RKO (cell line): ENCODE measurements at regions not wholly inside any gene's neighbourhood (a gene's known extent, or its start where the extent isn't known, plus 50 kb on each side); places are given as distances from the start of the nearest gene placed in this dataset.

Experiments used
- DNase-seq: peaks from one replicate; pipeline ENCODE4 v3.0.0-alpha.2; 2016; ENCODE audit warnings: low spot score

GRCh38 chr3:168459226-168459784 lies 363.6 kb upstream of the GOLIM4 start:
- DNase-seq, result no peak

GRCh38 chr3:168457954-168458539 lies 362.3 kb upstream of the GOLIM4 start:
- no peak for DNase-seq

- no peak for DNase-seq
Measured at GRCh38 chr3:168455814-168456213, 360.1 kb upstream of the GOLIM4 start.

DNA sequence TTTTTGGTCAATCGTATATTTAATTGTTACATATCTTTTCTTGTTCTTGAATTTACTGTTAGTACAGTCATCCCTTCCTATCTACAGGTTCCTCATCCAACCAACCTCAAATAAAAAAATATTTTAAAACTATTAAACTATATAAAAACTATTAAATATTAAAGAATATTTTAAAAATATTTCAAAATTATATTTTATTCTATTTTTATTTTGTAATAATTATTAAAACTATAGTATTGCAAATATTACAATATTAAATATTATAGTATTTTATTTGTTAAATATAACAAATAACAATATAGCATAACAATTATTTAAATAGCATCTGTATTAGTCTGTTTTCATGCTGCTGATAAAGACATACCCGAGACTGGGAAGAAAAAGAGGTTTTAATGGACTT lies 357.9 kb upstream of the GOLIM4 start:
- DNase-seq, result no peak

DNA sequence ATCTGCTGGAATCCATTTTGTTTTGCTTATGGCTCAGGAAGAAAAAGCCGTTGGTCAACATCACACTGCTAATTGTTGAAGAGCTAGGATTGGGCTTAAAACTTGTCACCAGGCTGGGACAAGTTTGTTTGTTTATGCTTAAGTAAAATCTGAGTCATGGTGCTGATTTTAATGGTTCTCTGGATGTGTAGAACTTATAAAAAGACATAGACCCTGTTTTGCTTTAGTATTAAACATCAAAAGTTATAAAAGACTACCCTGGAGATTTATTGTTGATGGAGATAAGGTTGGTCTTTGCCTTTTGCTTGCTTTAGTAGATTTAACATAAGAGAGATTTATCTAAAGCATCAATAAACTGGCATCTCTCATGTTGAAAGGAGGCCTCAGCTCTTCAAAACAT lies 348.2 kb upstream of the GOLIM4 start:
- DNase-seq, result no peak

DNA sequence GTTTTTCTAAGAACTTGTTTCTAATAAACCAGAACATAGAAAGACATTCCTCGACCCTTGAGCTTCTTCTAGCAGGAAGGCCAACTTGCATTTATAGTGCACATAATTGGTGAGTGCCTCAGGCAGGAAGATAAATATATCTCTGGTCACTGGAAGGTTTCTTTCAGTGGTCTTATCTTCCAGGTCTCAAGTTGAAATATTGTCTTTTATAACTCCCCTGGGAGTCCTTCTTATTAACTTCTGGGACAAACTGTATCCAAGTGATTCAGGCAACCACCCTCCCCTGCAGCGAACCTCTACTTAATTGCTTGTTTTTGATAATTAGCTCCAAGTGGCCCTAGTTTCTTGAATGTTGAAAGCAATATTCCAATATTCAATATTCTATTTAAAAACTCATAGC lies 346.8 kb upstream of the GOLIM4 start:
- DNase-seq, result no peak

DNA sequence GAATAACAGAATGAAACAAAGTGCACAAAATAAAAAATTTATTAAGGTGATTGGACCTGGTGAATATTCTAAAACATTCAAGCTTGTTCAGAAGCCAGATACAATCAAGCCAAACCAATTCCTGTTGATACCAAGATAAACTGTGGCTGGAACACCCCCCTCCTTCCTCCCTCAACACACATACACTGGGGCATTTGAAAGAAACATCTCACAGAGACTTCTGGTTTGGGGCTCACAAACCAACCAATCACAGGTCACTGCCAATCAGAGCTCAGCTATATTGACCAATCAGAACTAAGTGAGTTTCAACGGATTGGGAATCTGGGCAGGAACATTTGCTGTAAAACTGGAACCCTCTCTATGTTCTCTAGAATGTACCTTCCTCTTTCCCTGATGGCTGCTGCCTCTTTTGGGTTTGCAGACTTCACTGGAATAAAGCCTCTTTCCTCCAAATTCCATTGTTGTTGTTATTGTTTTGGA lies 340.6 kb upstream of the GOLIM4 start:
- no peak for DNase-seq

- DNase-seq, result no peak
Measured at GRCh38 chr3:168431491-168431890, 335.8 kb upstream of the GOLIM4 start.

DNA sequence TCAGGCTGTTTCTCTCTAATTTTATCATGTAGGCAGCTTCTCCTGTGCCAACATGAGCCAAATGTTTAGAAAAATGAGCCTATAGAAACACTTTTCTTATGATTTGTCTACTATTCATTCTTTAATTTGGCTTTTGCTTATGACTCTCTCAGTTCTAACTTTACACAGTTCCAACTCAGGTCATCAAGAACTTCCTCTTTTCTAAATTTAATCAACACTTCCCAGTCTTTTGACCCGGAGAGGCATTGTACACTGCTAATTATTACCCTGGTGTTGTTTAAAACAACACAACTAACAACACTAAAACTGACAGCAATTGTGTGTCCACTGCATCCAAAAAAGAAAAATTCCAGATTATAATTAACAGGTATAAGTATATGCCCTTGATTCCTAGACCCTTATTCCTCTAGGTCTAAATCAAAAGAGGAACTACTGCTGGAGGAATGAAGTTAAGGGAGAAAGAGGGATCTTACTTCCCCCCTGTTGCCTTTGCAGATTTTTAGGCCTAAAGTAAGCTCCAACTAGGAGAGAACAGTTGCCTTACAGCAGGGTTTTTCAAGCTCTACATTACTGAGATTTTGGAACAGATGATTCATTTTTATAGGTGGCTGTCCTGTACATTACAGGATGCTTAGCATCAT lies 332.2 kb upstream of the GOLIM4 start:
- no peak for DNase-seq

GRCh38 chr3:168427156-168427555 lies 331.4 kb upstream of the GOLIM4 start:
- DNase-seq, result no peak

GRCh38 chr3:168425936-168426595 lies 330.3 kb upstream of the GOLIM4 start:
- no peak for DNase-seq

DNA sequence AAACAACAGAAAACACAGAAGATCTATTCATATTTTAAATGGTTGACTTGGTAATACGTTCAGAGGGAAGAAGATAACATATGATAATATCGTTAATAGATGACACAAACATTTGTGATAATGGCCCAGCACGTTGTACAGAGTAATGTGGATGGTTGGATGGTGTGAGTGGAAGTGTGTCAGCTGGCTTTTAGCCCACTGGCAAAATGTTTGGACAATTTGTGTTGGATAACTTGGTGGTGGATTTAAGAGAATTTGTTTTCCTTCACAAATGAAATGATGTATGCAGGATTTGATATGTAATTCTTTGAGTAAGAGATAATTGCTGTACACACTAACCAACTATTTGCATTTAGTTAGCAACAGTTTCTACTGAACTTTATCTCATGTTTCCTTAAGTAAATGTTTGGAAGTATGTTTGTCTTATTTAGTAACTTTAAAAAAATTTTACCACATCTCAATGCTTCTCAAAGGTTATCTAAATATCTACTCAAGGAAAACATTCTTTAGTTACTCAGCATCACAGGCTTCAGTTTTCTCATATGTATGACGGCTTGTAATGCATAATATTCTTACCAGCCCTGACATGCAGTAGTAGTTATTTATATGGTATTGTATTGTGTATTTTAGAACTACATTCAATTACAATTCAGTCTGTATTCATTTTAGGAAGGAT lies 328.5 kb upstream of the GOLIM4 start:
- no peak for DNase-seq

- DNase-seq, result no peak
Measured at GRCh38 chr3:168422843-168423242, 327.1 kb upstream of the GOLIM4 start.

DNA sequence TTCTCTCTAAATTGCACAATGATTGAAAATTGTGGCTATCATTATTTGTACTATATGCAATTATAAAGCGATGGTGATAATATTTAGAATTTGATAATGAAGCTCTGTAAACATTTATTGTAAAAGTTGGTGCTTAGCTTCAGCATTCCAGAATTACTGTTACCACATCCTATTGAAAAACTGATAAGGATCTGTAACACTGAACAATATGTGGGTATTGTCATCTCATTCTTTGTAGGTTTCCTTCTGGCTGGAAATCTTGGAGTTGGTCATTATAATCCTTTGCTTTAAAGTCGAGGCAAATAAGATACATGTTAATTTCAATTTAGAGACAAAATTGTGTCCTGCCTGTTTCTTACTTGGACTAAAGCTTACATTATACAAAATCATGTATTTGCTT lies 323.4 kb upstream of the GOLIM4 start:
- no peak for DNase-seq

- DNase-seq, result no peak
Measured at GRCh38 chr3:168417016-168417415, 321.3 kb upstream of the GOLIM4 start.

- no peak for DNase-seq
Measured at GRCh38 chr3:168416446-168416845, 320.7 kb upstream of the GOLIM4 start.

DNA sequence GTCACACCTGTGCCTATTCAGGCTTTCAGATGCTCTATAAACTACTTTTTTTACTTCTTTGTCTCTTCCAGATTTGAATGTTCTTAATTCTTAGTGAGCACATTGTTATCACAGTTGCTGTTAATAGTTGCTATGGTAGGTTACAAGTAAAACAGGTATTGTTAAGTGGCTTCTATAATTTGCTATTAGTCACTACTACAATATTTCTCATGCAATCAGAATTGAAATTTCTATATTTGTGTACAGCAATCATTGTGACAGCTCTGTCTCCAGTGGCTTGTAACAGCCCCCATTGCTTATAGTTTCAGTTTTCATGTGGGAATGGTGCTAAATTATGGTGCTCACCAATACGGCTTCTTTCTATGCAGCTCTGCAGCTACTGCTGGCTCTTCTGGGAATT lies 318.4 kb upstream of the GOLIM4 start:
- DNase-seq, result no peak

- DNase-seq, result no peak
Measured at GRCh38 chr3:168407381-168407780, 311.7 kb upstream of the GOLIM4 start.

DNA sequence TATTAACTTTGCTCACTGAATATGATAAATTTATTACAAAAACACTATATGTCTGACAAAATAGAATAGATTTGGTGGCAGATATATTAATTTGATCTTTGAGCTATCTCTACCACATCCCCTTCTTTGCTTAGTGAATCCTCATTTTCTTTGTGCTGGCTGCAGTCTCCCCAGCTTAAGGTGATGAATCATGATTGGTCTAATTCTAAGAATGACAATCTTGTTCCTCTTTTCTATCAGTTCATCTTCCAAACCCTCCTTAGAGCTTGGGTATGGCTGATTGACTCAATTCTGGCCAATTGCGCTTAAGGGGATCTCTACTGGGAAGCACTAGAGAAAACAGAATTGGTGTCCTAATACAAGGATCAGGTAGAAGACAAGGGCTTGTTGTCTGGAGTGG lies 309.6 kb upstream of the GOLIM4 start:
- DNase-seq, result no peak

- no peak for DNase-seq
Measured at GRCh38 chr3:168398371-168399025, 302.8 kb upstream of the GOLIM4 start.

- DNase-seq, result no peak
Measured at GRCh38 chr3:168396861-168397260, 301.1 kb upstream of the GOLIM4 start.

- no peak for DNase-seq
Measured at GRCh38 chr3:168395551-168395950, 299.8 kb upstream of the GOLIM4 start.
